ENCODE measurements at regions not wholly inside any gene's neighbourhood (a gene's known extent, or its start where the extent isn't known, plus 50 kb on each side); places are given as distances from the start of the nearest gene placed in this dataset.

DNA sequence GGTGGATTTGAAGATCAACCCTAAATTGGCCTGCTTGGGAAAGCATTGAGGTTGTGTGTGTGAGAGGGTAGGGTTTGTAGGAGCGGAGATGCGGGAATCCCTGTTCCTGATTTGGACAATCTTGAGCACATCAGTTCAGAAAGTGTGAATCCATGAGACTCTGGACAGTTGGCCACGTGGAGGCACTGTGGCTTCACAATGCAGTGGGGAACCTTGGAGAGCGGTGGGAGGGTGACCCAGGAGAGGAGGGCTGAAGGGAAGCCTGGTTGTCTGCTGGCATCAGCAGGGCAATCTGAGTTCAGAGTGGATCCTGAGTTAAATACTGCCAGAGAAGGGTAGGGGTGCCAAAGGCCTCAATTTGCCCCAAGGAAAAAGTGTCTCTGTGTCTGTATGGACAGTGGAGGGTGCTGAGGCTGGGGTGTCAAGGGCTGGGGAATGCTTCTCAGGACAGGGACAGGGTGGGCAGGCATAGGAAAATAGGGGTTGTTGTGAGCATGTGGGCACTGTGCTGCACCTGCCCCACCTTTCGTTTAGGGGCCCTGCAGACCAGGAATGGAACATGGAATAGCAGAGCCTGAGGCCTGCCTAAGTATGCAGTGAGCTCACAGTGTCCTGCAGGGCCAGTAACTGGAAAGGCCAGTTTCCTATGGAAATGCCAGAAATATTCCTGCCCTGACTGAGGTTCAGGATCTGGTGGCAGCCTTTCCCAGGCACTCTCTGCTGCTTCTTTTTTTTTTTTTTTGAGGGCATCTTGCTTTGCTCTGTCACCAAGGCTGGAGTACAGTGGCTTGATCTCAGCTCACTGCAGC, 162.9 kb upstream of the PRSS58 start:
- Histone ChIP-seq H3K27ac (no peak overlapping the region), H3K9me3 (no peaks in the 10 kb centered on the region), H3K27me3 (no peaks in the 10 kb centered on the region), H3K4me3 (no peak overlapping the region), H3K36me3 (no peaks in the 10 kb centered on the region), H3K4me1 (no peaks in the 10 kb centered on the region)
- WGBS, 5 donors: 58 to 70% (median 65%) methylated on average over 5 of the region's 5 CpGs
- peak in 1 of 2 donors; percentile 14 for DNase-seq
- intact Hi-C loops (cut with DNase I; ENCODE audit: low total_unique reads): no loop called here
- no peak for TF ChIP-seq POLR2A (IDR thresholded peaks at IDR 0.05)
- TF ChIP-seq, protein P1, sequence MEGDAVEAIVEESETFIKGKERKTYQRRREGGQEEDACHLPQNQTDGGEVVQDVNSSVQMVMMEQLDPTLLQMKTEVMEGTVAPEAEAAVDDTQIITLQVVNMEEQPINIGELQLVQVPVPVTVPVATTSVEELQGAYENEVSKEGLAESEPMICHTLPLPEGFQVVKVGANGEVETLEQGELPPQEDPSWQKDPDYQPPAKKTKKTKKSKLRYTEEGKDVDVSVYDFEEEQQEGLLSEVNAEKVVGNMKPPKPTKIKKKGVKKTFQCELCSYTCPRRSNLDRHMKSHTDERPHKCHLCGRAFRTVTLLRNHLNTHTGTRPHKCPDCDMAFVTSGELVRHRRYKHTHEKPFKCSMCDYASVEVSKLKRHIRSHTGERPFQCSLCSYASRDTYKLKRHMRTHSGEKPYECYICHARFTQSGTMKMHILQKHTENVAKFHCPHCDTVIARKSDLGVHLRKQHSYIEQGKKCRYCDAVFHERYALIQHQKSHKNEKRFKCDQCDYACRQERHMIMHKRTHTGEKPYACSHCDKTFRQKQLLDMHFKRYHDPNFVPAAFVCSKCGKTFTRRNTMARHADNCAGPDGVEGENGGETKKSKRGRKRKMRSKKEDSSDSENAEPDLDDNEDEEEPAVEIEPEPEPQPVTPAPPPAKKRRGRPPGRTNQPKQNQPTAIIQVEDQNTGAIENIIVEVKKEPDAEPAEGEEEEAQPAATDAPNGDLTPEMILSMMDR (IDR thresholded peaks at IDR 0.05): no peak
- no peak for TF ChIP-seq EP300 (IDR thresholded peaks at IDR 0.05)
- TF ChIP-seq POLR2AphosphoS5 (IDR thresholded peaks at IDR 0.05): no peak

DNA sequence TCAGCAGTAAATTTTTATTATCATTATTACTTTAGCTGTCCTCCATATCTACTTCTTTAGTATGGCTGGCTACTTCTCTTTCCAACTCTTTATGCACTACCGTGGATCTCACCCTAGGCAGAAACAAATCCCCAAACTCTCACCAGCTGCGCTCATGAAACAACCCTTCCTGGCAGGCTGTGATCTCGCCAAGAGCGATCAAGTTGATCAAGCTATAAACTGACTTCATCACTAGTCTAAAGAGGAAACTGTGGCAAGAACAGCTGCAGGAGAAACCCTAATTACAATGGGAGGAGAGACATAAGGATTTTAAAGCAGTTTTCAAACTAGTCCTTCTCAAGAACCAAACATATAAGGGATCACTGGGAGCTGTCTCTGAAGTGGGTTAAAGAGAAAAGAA, 160.5 kb upstream of the PRSS58 start:
- H3K36me3 ChIP-seq: no peaks in the 10 kb centered on the region
- no peaks in the 10 kb centered on the region for H3K9me3 ChIP-seq
- WGBS, 5 donors: 64 to 69% (median 67%) methylated on average over 4 of the region's 4 CpGs
- TF ChIP-seq, protein P1 (IDR thresholded peaks at IDR 0.05): no peak
- no peak for TF ChIP-seq POLR2AphosphoS5 (IDR thresholded peaks at IDR 0.05)
- no peak for TF ChIP-seq EP300 (IDR thresholded peaks at IDR 0.05)
- TF ChIP-seq POLR2A (IDR thresholded peaks at IDR 0.05): no peak
- intact Hi-C loops (cut with DNase I; ENCODE audit: low total_unique reads): no loop called here
- H3K27ac ChIP-seq: no peak overlapping the region
- H3K27me3 ChIP-seq: no peaks in the 10 kb centered on the region
- no peaks in the 10 kb centered on the region for H3K4me1 ChIP-seq
- no peak for DNase-seq
- H3K4me3 ChIP-seq: no peak overlapping the region

DNA sequence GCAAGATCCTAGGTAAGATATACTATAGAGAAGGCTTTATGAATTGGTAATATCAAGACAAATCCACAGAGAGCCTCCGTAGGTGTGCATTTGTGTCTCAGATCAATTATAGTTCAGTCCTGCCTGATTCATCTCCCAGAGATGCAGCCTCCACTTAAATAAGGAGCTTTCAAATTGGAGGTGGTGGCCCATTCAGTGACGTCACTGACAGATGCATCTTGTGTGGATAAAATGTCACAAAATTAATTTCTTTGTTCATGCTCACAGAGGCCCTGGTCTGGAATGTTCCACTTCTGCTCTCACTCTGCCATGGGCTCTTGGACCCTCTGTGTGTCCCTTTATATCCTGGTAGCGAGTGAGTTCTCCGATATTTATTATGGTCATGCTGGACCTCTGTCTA, 157.1 kb upstream of the PRSS58 start:
- WGBS, 5 donors: 82 to 93% (median 91%) methylated on average over 4 of the region's 4 CpGs
- no peak overlapping the region for H3K4me3 ChIP-seq
- intact Hi-C loops (cut with DNase I; ENCODE audit: low total_unique reads): no loop called here
- TF ChIP-seq, protein P1 (IDR thresholded peaks at IDR 0.05): no peak
- TF ChIP-seq POLR2A (IDR thresholded peaks at IDR 0.05) (no peak), POLR2AphosphoS5 (IDR thresholded peaks at IDR 0.05) (no peak), EP300 (IDR thresholded peaks at IDR 0.05) (no peak)
- DNase-seq: no peak
- H3K27ac ChIP-seq: no peak overlapping the region
- H3K9me3 ChIP-seq: no peaks in the 10 kb centered on the region
- H3K27me3 ChIP-seq: no peaks in the 10 kb centered on the region
- H3K4me1 ChIP-seq: no peaks in the 10 kb centered on the region
- H3K36me3 ChIP-seq: no peaks in the 10 kb centered on the region

DNA sequence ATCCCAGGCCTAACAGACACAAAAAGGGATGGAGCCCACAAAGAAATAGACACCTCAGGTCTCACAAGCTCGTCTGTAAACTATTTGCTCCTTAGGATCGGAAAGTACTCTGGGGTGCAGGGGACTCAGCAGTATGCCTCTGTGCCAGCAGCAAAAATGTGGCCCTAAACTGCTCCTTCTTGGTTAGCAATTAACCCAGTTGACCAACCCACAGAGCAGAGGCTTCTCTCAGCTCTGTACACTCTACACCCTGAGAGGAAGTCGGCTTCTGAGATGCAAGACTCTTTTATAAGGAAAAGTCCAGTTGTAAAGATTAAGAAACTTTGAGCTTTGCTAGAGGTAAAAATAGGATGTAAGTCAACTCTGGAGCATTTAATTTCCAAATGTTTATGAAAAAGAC, 156.3 kb upstream of the PRSS58 start:
- intact Hi-C loops (cut with DNase I; ENCODE audit: low total_unique reads): no loop called here
- H3K9me3 ChIP-seq: no peaks in the 10 kb centered on the region
- H3K27me3 ChIP-seq: no peaks in the 10 kb centered on the region
- no peaks in the 10 kb centered on the region for H3K4me1 ChIP-seq
- WGBS, 5 donors: 59 to 71% (median 67%) methylated on average over 3 of the region's 3 CpGs
- TF ChIP-seq, protein P1 (IDR thresholded peaks at IDR 0.05): no peak
- TF ChIP-seq EP300 (IDR thresholded peaks at IDR 0.05) (no peak), POLR2AphosphoS5 (IDR thresholded peaks at IDR 0.05) (no peak), POLR2A (IDR thresholded peaks at IDR 0.05) (no peak)
- DNase-seq: no peak
- no peaks in the 10 kb centered on the region for H3K36me3 ChIP-seq
- H3K27ac ChIP-seq: no peak overlapping the region
- H3K4me3 ChIP-seq: no peak overlapping the region
